ENCODE measurements at regions not wholly inside any gene's neighbourhood (a gene's known extent, or its start where the extent isn't known, plus 50 kb on each side); places are given as distances from the start of the nearest gene placed in this dataset.

- no peak for FAIRE-seq
- DNase-seq (ENCODE audit: low spot score): no peak
Observed at GRCh38 chr4:149927514-149927913, 111.9 kb upstream of the IQCM start.

- FAIRE-seq (no peak), DNase-seq (ENCODE audit: low spot score) (no peak)
Observed at GRCh38 chr4:149928507-149928906, 112.9 kb upstream of the IQCM start.

- DNase-seq (ENCODE audit: low spot score): no peak
- FAIRE-seq: no peak
Observed at GRCh38 chr4:149931431-149931830, 115.8 kb upstream of the IQCM start.

GRCh38 chr4:149932188-149932587 is 116.5 kb upstream of the IQCM start:
- FAIRE-seq: no peak
- no peak for DNase-seq (ENCODE audit: low spot score)

- DNase-seq (ENCODE audit: low spot score): no peak
- no peak for FAIRE-seq
Observed at GRCh38 chr4:149933120-149933519, 117.5 kb upstream of the IQCM start.

GRCh38 chr4:149933883-149934282 is 118.2 kb upstream of the IQCM start:
- FAIRE-seq: no peak
- DNase-seq (ENCODE audit: low spot score): no peak

- no peak for FAIRE-seq
- no peak for DNase-seq (ENCODE audit: low spot score)
Observed at GRCh38 chr4:149949381-149949780, 128.9 kb upstream of the DCLK2 start.

GRCh38 chr4:149951152-149951900 is 126.9 kb upstream of the DCLK2 start:
- DNase-seq (ENCODE audit: low spot score): no peak
- FAIRE-seq: no peak

GRCh38 chr4:149952101-149952500 is 126.1 kb upstream of the DCLK2 start:
- no peak for FAIRE-seq
- DNase-seq (ENCODE audit: low spot score): no peak

GRCh38 chr4:149952716-149953115 is 125.5 kb upstream of the DCLK2 start:
- DNase-seq (ENCODE audit: low spot score) (no peak), FAIRE-seq (no peak)

GRCh38 chr4:149955780-149956390 is 122.4 kb upstream of the DCLK2 start:
- FAIRE-seq (no peak), DNase-seq (ENCODE audit: low spot score) (no peak)

- FAIRE-seq (no peak), DNase-seq (ENCODE audit: low spot score) (no peak)
Observed at GRCh38 chr4:149956678-149957077, 121.6 kb upstream of the DCLK2 start.

- FAIRE-seq (no peak), DNase-seq (ENCODE audit: low spot score) (no peak)
Observed at GRCh38 chr4:149961876-149962597, 116.2 kb upstream of the DCLK2 start.

GRCh38 chr4:149964001-149964796 is 114.0 kb upstream of the DCLK2 start:
- DNase-seq (ENCODE audit: low spot score) (no peak), FAIRE-seq (no peak)

- FAIRE-seq: no peak
Observed at GRCh38 chr4:149965206-149965605, 113.0 kb upstream of the DCLK2 start.

GRCh38 chr4:149972407-149972806 is 105.8 kb upstream of the DCLK2 start:
- no peak for DNase-seq (ENCODE audit: low spot score)
- FAIRE-seq: no peak

More at GRCh38 chr4:149965206-149965605, 113.0 kb upstream of the DCLK2 start:
- no peak for DNase-seq (ENCODE audit: low spot score)

GRCh38 chr4:149973181-149973580 is 105.1 kb upstream of the DCLK2 start:
- FAIRE-seq (no peak), DNase-seq (ENCODE audit: low spot score) (no peak)

GRCh38 chr4:149975172-149975571 is 103.1 kb upstream of the DCLK2 start:
- no peak for FAIRE-seq

GRCh38 chr4:149980121-149980682 is 98.0 kb upstream of the DCLK2 start:
- FAIRE-seq (no peak), DNase-seq (ENCODE audit: low spot score) (no peak)

More at GRCh38 chr4:149975172-149975571, 103.1 kb upstream of the DCLK2 start:
- DNase-seq (ENCODE audit: low spot score): no peak

GRCh38 chr4:149980941-149981340 is 97.3 kb upstream of the DCLK2 start:
- FAIRE-seq (peak; percentile 37), DNase-seq (ENCODE audit: low spot score) (peak; percentile 17)

GRCh38 chr4:149983401-149983800 is 94.8 kb upstream of the DCLK2 start:
- DNase-seq (ENCODE audit: low spot score): no peak
- no peak for FAIRE-seq

All from RCC 7860 (cell line).